Nephron progenitor cell (in vitro differentiated cells): ENCODE measurements at regions not wholly inside any gene's neighbourhood (a gene's known extent, or its start where the extent isn't known, plus 50 kb on each side); places are given as distances from the start of the nearest gene placed in this dataset.

Source experiments
- DNase-seq: peaks from one replicate; pipeline ENCODE4 v3.0.0; 2021
- H3K27ac Mint-ChIP-seq: 2 replicates; pipeline ENCODE4 v1.8.0; 2021; ENCODE audit warnings: mild to moderate bottlenecking, moderate library complexity, mixed read lengths
- H3K27me3 Mint-ChIP-seq: 2 replicates; pipeline ENCODE4 v1.8.0; 2021; ENCODE audit warnings: mild to moderate bottlenecking, low read depth, mixed read lengths; ENCODE audit not compliant: poor library complexity
- H3K36me3 Mint-ChIP-seq: 2 replicates; pipeline ENCODE4 v1.8.0; 2021; ENCODE audit warnings: low read depth, mixed read lengths
- H3K4me1 Mint-ChIP-seq: 2 replicates; pipeline ENCODE4 v1.8.0; 2021; ENCODE audit warnings: mixed read lengths
- H3K4me3 Mint-ChIP-seq: 2 replicates; pipeline ENCODE4 v1.8.0; 2021; ENCODE audit warnings: mild to moderate bottlenecking, moderate library complexity, mixed read lengths
- H3K9me3 Mint-ChIP-seq: 2 replicates; pipeline ENCODE4 v1.8.0; 2021; ENCODE audit warnings: mild to moderate bottlenecking, moderate library complexity, mixed read lengths
- TF ChIP-seq, protein P1 (sequence below): fragments of 200-600 bp; sonication (generic); IDR thresholded peaks from 2 replicates; pipeline ENCODE4 v1.5.0; 2021; ENCODE audit warnings: antibody characterized with exemption

DNA sequence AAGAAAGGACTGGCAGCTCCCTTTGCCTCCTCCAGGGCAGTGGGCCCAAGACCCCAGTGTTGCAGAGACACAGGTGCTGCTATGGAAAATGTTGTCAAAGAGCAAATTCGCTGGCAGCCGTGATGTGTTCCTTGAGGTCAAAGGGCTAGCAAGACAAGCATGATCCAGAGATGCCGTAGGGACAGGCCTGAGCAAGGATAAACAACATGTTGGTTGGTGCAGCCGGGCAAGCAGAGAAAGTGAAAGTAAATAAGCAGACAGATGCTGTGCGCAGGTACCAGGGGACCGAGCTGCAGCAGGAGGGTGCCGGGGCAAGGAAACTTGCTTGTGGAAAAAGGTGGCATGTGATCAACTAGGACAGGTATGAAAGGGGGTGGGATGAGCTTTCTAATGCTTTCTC, 125.5 kb upstream of the NECTIN1 start:
- H3K27ac Mint-ChIP-seq: no peak overlapping the region
- DNase-seq: no peak
- H3K36me3 Mint-ChIP-seq: no peaks in the 10 kb centered on the region
- no peaks in the 10 kb centered on the region for H3K9me3 Mint-ChIP-seq
- TF ChIP-seq, protein P1, sequence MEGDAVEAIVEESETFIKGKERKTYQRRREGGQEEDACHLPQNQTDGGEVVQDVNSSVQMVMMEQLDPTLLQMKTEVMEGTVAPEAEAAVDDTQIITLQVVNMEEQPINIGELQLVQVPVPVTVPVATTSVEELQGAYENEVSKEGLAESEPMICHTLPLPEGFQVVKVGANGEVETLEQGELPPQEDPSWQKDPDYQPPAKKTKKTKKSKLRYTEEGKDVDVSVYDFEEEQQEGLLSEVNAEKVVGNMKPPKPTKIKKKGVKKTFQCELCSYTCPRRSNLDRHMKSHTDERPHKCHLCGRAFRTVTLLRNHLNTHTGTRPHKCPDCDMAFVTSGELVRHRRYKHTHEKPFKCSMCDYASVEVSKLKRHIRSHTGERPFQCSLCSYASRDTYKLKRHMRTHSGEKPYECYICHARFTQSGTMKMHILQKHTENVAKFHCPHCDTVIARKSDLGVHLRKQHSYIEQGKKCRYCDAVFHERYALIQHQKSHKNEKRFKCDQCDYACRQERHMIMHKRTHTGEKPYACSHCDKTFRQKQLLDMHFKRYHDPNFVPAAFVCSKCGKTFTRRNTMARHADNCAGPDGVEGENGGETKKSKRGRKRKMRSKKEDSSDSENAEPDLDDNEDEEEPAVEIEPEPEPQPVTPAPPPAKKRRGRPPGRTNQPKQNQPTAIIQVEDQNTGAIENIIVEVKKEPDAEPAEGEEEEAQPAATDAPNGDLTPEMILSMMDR: no peak
- peaks cover 19% of the 10 kb centered on the region for H3K4me1 Mint-ChIP-seq
- H3K4me3 Mint-ChIP-seq: no peak overlapping the region
- H3K27me3 Mint-ChIP-seq: peaks cover 22% of the 10 kb centered on the region

DNA sequence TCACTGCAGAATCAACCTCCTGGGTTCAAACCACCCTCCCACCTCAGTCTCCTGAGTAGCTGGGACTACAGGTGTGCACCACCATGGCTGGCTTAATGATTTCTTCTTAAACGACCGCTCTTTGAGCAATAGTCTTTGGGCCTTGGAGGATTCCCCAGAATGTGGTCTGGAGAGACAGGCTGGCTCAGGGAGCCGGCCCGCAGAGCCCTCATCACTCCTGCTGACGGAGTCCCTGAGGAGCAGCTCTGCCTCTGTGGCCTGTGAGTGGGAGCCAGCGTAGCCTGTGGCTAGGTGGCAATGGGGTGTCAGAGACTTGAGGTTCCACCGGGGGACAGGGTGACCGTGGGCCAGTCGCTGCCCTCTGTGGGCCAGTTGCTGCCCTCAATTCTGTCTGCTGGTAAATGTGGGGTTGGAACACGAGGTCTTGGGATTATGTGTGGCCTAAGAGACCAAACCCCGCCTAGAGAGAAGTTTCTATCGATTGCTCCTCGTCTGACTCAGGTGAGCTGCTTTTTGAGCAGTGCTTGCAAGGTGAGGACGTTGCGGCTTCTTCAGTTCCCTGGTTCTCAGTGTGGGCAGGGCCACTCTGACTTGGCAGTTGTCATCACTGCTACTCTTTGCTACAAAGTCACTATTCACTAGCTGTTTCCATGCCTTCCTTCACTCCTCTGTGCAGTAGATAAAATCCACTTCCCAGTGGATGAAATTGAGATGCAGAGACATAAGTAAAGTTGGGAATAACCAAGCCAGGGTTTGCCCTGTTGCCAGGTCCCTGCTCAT, 124.8 kb upstream of the NECTIN1 start:
- DNase-seq: no peak
- Mint-ChIP-seq H3K4me3 (no peak overlapping the region), H3K27me3 (peaks cover 15% of the 10 kb centered on the region), H3K27ac (no peak overlapping the region), H3K9me3 (no peaks in the 10 kb centered on the region), H3K4me1 (peaks cover 19% of the 10 kb centered on the region), H3K36me3 (no peaks in the 10 kb centered on the region)
- TF ChIP-seq, protein P1: no peak

DNA sequence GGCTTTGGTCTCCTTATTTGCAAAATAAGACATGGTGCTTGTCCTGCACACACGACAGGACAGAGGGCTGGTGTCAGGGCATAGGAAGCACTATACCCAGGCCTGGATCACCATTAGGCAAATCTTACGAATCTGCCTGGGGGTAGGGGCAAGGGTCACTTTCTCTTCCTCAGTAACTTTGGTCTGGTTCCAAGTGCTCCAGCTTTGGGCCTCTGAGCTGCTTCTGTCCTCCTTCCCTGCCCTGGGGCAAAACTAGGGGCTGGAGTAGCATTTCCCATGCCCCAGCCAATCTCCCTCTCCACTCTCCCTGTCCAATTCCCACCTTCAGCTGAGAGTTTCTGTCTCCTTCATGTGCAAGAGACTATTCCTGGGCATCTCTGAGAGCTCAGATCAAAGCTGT, 123.7 kb upstream of the NECTIN1 start:
- Mint-ChIP-seq H3K9me3 (no peaks in the 10 kb centered on the region), H3K27ac (no peak overlapping the region), H3K36me3 (no peaks in the 10 kb centered on the region), H3K27me3 (peaks cover 6% of the 10 kb centered on the region), H3K4me1 (peaks cover 9% of the 10 kb centered on the region), H3K4me3 (no peak overlapping the region)
- no peak for DNase-seq
- TF ChIP-seq, protein P1: no peak

DNA sequence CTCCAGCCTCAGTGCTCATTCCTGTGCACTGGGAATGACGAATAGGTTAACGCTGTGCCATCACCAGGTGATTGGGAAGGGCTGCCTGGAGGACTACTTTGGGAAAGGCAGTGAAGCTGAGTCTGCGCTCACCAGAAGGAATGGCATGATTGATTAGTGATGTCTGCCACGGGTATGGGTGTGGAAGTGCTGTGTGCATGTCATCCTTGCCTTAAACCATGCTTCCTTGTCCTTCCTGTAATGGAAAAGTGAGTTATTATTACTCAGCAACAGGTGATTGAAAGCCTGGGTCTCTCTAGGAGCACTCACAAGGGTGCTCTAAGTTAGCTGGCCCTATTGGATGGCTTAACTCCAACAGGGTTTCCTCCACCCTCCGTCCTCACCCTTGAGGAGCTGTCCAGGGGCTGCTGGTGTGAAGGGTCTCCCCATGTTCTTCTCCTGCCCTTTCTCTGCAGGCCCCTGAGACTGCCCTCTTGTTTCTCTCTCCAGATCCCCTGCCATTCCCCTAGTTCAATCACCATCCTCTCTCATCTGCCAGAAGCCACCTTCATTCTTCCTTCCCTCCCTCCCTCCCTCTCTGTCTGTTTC, 121.9 kb upstream of the NECTIN1 start:
- Mint-ChIP-seq H3K36me3 (no peaks in the 10 kb centered on the region), H3K4me3 (no peak overlapping the region), H3K27ac (no peak overlapping the region), H3K9me3 (no peaks in the 10 kb centered on the region), H3K27me3 (peaks cover 7% of the 10 kb centered on the region), H3K4me1 (peaks cover 6% of the 10 kb centered on the region)
- DNase-seq: no peak
- TF ChIP-seq, protein P1: no peak

DNA sequence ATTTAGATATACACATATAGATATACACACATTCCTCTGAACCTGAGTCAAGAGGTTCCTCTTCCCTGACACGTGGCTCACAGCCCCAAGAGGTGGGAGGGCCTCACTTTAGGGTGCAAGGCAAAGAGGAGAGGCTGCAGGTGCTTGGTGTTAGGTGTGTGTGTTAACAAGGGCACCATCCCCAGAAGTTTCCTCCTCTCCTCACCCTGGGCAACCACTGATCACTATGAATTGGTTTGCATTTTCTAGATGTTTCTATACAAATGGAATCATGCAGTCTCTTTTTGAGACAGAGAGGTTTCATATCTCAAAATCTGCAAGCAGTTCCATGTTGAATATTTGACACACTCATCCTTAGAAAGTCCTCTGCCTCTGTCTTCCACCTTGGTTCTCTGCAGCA, 120.9 kb upstream of the NECTIN1 start:
- peaks cover 8% of the 10 kb centered on the region for H3K4me1 Mint-ChIP-seq
- no peak overlapping the region for H3K27ac Mint-ChIP-seq
- no peak for DNase-seq
- no peak overlapping the region for H3K4me3 Mint-ChIP-seq
- no peaks in the 10 kb centered on the region for H3K9me3 Mint-ChIP-seq
- no peaks in the 10 kb centered on the region for H3K36me3 Mint-ChIP-seq
- H3K27me3 Mint-ChIP-seq: peaks cover 3% of the 10 kb centered on the region
- TF ChIP-seq, protein P1: no peak

GRCh38 chr11:119847853-119848252, 118.9 kb upstream of the NECTIN1 start:
- no peaks in the 10 kb centered on the region for H3K36me3 Mint-ChIP-seq
- no peak overlapping the region for H3K27ac Mint-ChIP-seq
- peaks cover 6% of the 10 kb centered on the region for H3K27me3 Mint-ChIP-seq
- no peaks in the 10 kb centered on the region for H3K9me3 Mint-ChIP-seq
- H3K4me1 Mint-ChIP-seq: peaks cover 12% of the 10 kb centered on the region
- TF ChIP-seq, protein P1: no peak
- DNase-seq: no peak
- H3K4me3 Mint-ChIP-seq: no peak overlapping the region
